ENCODE measurements at regions not wholly inside any gene's neighbourhood (a gene's known extent, or its start where the extent isn't known, plus 50 kb on each side); places are given as distances from the start of the nearest gene placed in this dataset.
"Not testable (repeated sequence)": the region's sequence is repeated elsewhere in the genome, so short reads cannot be mapped to it uniquely, and the experiment has no call there.

- DNase-seq: no peak
Measured at GRCh38 chr6:112522587-112522986, 175.5 kb downstream of the RFPL4B start.

DNA sequence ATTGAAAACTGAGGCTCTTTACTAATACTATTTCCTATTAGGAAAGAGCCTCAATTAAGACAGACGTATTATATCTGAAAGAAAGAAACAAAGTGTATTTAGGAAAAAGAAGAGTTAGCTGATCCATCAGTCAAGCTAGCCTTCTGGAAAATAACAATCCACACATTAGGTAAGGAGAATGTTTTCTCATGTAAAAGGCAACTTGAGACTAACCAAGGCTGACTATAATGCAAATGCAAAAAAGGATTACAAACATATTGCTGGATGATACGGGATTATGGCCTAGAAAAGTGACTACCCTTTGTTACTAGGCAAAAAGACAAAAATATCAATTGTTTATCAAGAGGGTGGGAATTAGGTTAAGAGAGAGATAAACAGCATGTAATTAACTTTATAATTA lies 176.9 kb downstream of the RFPL4B start:
- no peaks in the 10 kb centered on the region for H3K36me3 ChIP-seq
- H3K4me3 ChIP-seq (ENCODE audit: low read depth, low read length): no peak overlapping the region
- TF ChIP-seq CTCF (IDR thresholded peaks at IDR 0.05; ENCODE audit: low read depth, low read length): no peak
- no peaks in the 10 kb centered on the region for H3K27me3 ChIP-seq (ENCODE audit: insufficient read depth, low read depth, severe bottlenecking)
- H3K27ac ChIP-seq: no peak overlapping the region
- no peak for DNase-seq
- no peaks in the 10 kb centered on the region for H3K9me3 ChIP-seq (ENCODE audit: severe bottlenecking)

More at GRCh38 chr6:112522587-112522986, 175.5 kb downstream of the RFPL4B start:
- H3K4me3 ChIP-seq (ENCODE audit: low read depth, low read length): no peak overlapping the region
- no peaks in the 10 kb centered on the region for H3K36me3 ChIP-seq
- TF ChIP-seq CTCF (IDR thresholded peaks at IDR 0.05; ENCODE audit: low read depth, low read length): no peak
- H3K9me3 ChIP-seq (ENCODE audit: severe bottlenecking): no peaks in the 10 kb centered on the region
- H3K27ac ChIP-seq: no peak overlapping the region
- no peaks in the 10 kb centered on the region for H3K27me3 ChIP-seq (ENCODE audit: insufficient read depth, low read depth, severe bottlenecking)

DNA sequence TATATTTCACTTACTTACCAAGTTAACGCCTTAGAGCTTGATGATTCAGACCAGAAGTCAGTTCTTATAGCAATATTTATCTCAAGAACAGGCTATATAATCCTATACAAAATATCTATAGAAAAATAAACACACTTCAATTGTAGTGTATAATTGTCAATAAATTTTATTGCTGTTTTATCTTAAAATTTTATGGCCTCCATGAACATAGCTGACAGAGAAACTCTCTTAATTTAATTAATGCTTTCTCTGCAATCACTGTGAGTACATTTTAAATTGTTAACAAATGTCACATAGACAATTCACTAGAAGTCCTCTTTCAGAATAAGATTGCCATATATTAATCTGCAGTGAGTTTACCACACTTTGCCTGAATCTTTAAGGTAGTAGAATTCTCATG lies 178.6 kb downstream of the RFPL4B start:
- no peaks in the 10 kb centered on the region for H3K27me3 ChIP-seq (ENCODE audit: insufficient read depth, low read depth, severe bottlenecking)
- H3K9me3 ChIP-seq (ENCODE audit: severe bottlenecking): no peaks in the 10 kb centered on the region
- TF ChIP-seq CTCF (IDR thresholded peaks at IDR 0.05; ENCODE audit: low read depth, low read length): no peak
- H3K36me3 ChIP-seq: no peaks in the 10 kb centered on the region
- no peak for DNase-seq
- H3K27ac ChIP-seq: no peak overlapping the region
- H3K4me3 ChIP-seq (ENCODE audit: low read depth, low read length): no peak overlapping the region

DNA sequence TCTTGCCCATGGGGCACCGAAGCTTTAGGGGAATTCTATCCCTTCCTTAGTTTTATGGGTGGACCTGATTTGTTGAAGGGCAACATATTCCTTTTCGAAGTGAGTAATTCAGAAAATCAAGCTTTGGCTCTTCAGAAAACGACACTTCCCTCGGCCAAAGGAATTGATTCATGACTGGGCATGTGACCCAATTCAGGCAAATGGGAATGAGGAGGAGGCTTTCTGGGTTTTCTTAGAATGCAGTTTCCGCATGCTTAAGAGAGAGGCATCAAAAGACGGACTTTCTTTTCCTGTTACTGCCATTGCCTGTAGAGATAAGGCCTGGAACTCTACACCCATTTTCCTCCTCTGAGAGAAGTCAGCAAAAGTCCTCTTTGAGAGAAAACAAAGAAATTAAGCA lies 179.5 kb downstream of the RFPL4B start:
- no peaks in the 10 kb centered on the region for H3K9me3 ChIP-seq (ENCODE audit: severe bottlenecking)
- no peak overlapping the region for H3K27ac ChIP-seq
- no peaks in the 10 kb centered on the region for H3K36me3 ChIP-seq
- H3K4me3 ChIP-seq (ENCODE audit: low read depth, low read length): no peak overlapping the region
- DNase-seq: no peak
- no peak for TF ChIP-seq CTCF (IDR thresholded peaks at IDR 0.05; ENCODE audit: low read depth, low read length)
- H3K27me3 ChIP-seq (ENCODE audit: insufficient read depth, low read depth, severe bottlenecking): no peaks in the 10 kb centered on the region

- not testable (repeated sequence) for H3K36me3 ChIP-seq; DNase-seq; H3K27me3 ChIP-seq (ENCODE audit: insufficient read depth, low read depth, severe bottlenecking); H3K27ac ChIP-seq; H3K9me3 ChIP-seq (ENCODE audit: severe bottlenecking); H3K4me3 ChIP-seq (ENCODE audit: low read depth, low read length)
Measured at GRCh38 chr6:112528306-112528705, 181.2 kb downstream of the RFPL4B start.

GRCh38 chr6:112535816-112536215 lies 188.7 kb downstream of the RFPL4B start:
- TF ChIP-seq CTCF (IDR thresholded peaks at IDR 0.05; ENCODE audit: low read depth, low read length): no peak
- H3K27me3 ChIP-seq (ENCODE audit: insufficient read depth, low read depth, severe bottlenecking): no peaks in the 10 kb centered on the region
- no peak overlapping the region for H3K27ac ChIP-seq
- DNase-seq: no peak
- H3K36me3 ChIP-seq: no peaks in the 10 kb centered on the region
- H3K4me3 ChIP-seq (ENCODE audit: low read depth, low read length): no peak overlapping the region
- H3K9me3 ChIP-seq (ENCODE audit: severe bottlenecking): no peaks in the 10 kb centered on the region

Data from WERI-Rb-1 (cell line).